ENCODE measurements at regions not wholly inside any gene's neighbourhood (a gene's known extent, or its start where the extent isn't known, plus 50 kb on each side); places are given as distances from the start of the nearest gene placed in this dataset.

DNA sequence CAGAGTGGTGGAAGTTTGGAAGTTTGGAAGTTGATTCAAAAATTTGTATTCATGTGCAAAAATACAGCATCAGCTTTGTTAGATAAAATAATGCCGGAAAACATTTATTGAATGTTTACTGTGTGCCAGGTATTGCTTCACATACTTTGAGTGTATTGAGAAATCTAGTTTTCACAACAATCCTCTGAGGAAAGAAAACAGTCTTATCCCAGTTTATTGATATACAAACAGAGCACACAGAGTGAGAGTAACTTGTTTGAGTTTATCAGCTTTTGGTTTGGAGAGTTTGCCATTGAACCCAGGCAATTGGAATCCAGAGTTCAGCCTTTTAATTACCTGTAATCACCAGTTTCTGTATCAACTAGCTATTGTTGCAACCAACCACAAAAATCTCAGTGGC, 127.2 kb upstream of the RPS6KA3 start:
- no peak for TF ChIP-seq POLR2A (IDR thresholded peaks at IDR 0.05; ENCODE audit: low read length)
- TF ChIP-seq GATA1 (IDR thresholded peaks at IDR 0.05; ENCODE audit: low read depth, low read length), result no peak
